SK-N-SH treated with all-trans-retinoic acid at 6 μM for 48 hours (cell line): ENCODE measurements at regions not wholly inside any gene's neighbourhood (a gene's known extent, or its start where the extent isn't known, plus 50 kb on each side); places are given as distances from the start of the nearest gene placed in this dataset.

Experiments used
- ARNTL ChIP-seq: fragments of 450-650 bp; formaldehyde crosslinking; IDR thresholded peaks from 2 replicates; pipeline ENCODE4 v1.5.0; 2020; ENCODE audit warnings: low read depth, mild to moderate bottlenecking, moderate library complexity, borderline replicate concordance
- BACH2 ChIP-seq: fragments of 250-450 bp; sonication (Bioruptor Pico); IDR thresholded peaks from 2 replicates; pipeline ENCODE4 v1.9.0; 2021; ENCODE audit warnings: mild to moderate bottlenecking, borderline replicate concordance
- GLIS3 ChIP-seq: fragments of 250-450 bp; sonication (Bioruptor Pico); IDR thresholded peaks from 2 replicates; pipeline ENCODE4 v1.5.0; 2020; ENCODE audit warnings: mild to moderate bottlenecking, moderate library complexity
- ISL1 ChIP-seq: fragments of 250-450 bp; sonication (Bioruptor Pico); IDR thresholded peaks from 2 replicates; pipeline ENCODE4 v2.1.2; 2022; ENCODE audit warnings: mild to moderate bottlenecking, moderate library complexity
- PPARA ChIP-seq: fragments of 250-450 bp; sonication (Bioruptor Pico); IDR thresholded peaks from 2 replicates; pipeline ENCODE4 v1.5.0; 2020; ENCODE audit warnings: mild to moderate bottlenecking, borderline replicate concordance
- TCF4 ChIP-seq: fragments of 250-450 bp; sonication (Bioruptor Pico); IDR thresholded peaks from 2 replicates; pipeline ENCODE4 v1.8.0; 2021; ENCODE audit warnings: mild to moderate bottlenecking, moderate library complexity, borderline replicate concordance
- ZFP30 ChIP-seq: fragments of 450-650 bp; formaldehyde crosslinking; IDR thresholded peaks from 2 replicates; pipeline ENCODE4 v1.5.0; 2022; ENCODE audit warnings: mild to moderate bottlenecking, moderate library complexity
- ZNF565 ChIP-seq: fragments of 450-650 bp; formaldehyde crosslinking; conservative IDR thresholded peaks from 2 replicates; pipeline ENCODE4 v1.5.0; 2020; ENCODE audit warnings: low read depth, mild to moderate bottlenecking, moderate library complexity
- ZNF70 ChIP-seq: fragments of 450-650 bp; formaldehyde crosslinking; IDR thresholded peaks from 2 replicates; pipeline ENCODE4 v1.5.0; 2020; ENCODE audit warnings: mild to moderate bottlenecking, moderate library complexity
- TF ChIP-seq, protein P1 (sequence below): fragments of 250-450 bp; sonication (Bioruptor Pico); IDR thresholded peaks from 2 replicates; pipeline ENCODE4 v1.5.1; 2021; ENCODE audit warnings: mild to moderate bottlenecking, moderate library complexity
- TF ChIP-seq, protein P2 (sequence below): fragments of 250-450 bp; sonication (Bioruptor Pico); IDR thresholded peaks from 2 replicates; pipeline ENCODE4 v1.5.1; 2020; ENCODE audit warnings: low read depth, mild to moderate bottlenecking, moderate library complexity
- TF ChIP-seq, protein P3 (sequence below): fragments of 250-450 bp; sonication (Bioruptor Pico); IDR thresholded peaks from 2 replicates; pipeline ENCODE4 v1.8.0; 2021; ENCODE audit warnings: low read depth, mild to moderate bottlenecking, moderate library complexity, borderline replicate concordance

- no peak for TF ChIP-seq GLIS3 (CRISPR knock-in tag)
- TF ChIP-seq, protein P1, sequence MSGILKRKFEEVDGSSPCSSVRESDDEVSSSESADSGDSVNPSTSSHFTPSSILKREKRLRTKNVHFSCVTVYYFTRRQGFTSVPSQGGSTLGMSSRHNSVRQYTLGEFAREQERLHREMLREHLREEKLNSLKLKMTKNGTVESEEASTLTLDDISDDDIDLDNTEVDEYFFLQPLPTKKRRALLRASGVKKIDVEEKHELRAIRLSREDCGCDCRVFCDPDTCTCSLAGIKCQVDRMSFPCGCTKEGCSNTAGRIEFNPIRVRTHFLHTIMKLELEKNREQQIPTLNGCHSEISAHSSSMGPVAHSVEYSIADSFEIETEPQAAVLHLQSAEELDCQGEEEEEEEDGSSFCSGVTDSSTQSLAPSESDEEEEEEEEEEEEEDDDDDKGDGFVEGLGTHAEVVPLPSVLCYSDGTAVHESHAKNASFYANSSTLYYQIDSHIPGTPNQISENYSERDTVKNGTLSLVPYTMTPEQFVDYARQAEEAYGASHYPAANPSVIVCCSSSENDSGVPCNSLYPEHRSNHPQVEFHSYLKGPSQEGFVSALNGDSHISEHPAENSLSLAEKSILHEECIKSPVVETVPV: no peak
- TF ChIP-seq, protein P2, sequence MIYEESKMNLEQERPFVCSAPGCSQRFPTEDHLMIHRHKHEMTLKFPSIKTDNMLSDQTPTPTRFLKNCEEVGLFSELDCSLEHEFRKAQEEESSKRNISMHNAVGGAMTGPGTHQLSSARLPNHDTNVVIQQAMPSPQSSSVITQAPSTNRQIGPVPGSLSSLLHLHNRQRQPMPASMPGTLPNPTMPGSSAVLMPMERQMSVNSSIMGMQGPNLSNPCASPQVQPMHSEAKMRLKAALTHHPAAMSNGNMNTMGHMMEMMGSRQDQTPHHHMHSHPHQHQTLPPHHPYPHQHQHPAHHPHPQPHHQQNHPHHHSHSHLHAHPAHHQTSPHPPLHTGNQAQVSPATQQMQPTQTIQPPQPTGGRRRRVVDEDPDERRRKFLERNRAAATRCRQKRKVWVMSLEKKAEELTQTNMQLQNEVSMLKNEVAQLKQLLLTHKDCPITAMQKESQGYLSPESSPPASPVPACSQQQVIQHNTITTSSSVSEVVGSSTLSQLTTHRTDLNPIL (CRISPR knock-in tag): no peak
- TF ChIP-seq ZFP30 (CRISPR knock-in tag): no peak
- TF ChIP-seq ZNF565 (CRISPR knock-in tag): no peak
- no peak for TF ChIP-seq TCF4 (CRISPR knock-in tag)
- no peak for TF ChIP-seq PPARA (CRISPR knock-in tag)
- TF ChIP-seq, protein P3, sequence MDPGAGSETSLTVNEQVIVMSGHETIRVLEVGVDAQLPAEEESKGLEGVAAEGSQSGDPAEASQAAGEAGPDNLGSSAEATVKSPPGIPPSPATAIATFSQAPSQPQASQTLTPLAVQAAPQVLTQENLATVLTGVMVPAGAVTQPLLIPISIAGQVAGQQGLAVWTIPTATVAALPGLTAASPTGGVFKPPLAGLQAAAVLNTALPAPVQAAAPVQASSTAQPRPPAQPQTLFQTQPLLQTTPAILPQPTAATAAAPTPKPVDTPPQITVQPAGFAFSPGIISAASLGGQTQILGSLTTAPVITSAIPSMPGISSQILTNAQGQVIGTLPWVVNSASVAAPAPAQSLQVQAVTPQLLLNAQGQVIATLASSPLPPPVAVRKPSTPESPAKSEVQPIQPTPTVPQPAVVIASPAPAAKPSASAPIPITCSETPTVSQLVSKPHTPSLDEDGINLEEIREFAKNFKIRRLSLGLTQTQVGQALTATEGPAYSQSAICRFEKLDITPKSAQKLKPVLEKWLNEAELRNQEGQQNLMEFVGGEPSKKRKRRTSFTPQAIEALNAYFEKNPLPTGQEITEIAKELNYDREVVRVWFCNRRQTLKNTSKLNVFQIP (CRISPR knock-in tag): no peak
- TF ChIP-seq ZNF70 (CRISPR knock-in tag): no peak
- no peak for TF ChIP-seq ARNTL
- TF ChIP-seq BACH2 (CRISPR knock-in tag): no peak
- TF ChIP-seq ISL1 (CRISPR knock-in tag): no peak
These were observed 862.3 kb upstream of the PRMT6 start for GRCh38 chr1:106194206-106194605.
